DOHH2 (cell line): ENCODE measurements at regions not wholly inside any gene's neighbourhood (a gene's known extent, or its start where the extent isn't known, plus 50 kb on each side); places are given as distances from the start of the nearest gene placed in this dataset.
"Not testable (repeated sequence)": the region's sequence is repeated elsewhere in the genome, so short reads cannot be mapped to it uniquely, and the experiment has no call there.

ENCODE experiments used
- H3F3A ChIP-seq: fragments of 200-600 bp; sonication (generic), shearing (Covaris generic); 2 replicates; pipeline ENCODE4 v1.6.0; 2016; ENCODE audit warnings: antibody characterized with exemption, mild to moderate bottlenecking; ENCODE audit not compliant: control insufficient read depth, insufficient read depth
- H3K27ac ChIP-seq: fragments of 200-600 bp; sonication (generic); 2 replicates; pipeline ENCODE4 v1.5.1; 2014; ENCODE audit warnings: low read depth, mild to moderate bottlenecking, low read length, moderate library complexity
- H3K27me3 ChIP-seq: fragments of 200-600 bp; sonication (generic); 2 replicates; pipeline ENCODE4 v1.6.1; 2014; ENCODE audit warnings: mild to moderate bottlenecking, low read length, mixed read lengths; ENCODE audit not compliant: control insufficient read depth
- H3K36me3 ChIP-seq: fragments of 200-600 bp; sonication (generic); 2 replicates; pipeline ENCODE4 v1.6.1; 2014; ENCODE audit warnings: mild to moderate bottlenecking, low read length, moderate library complexity, mixed read lengths; ENCODE audit not compliant: control insufficient read depth
- H3K4me1 ChIP-seq: fragments of 200-600 bp; sonication (generic); 2 replicates; pipeline ENCODE4 v1.6.1; 2014; ENCODE audit warnings: mild to moderate bottlenecking, low read length, mixed read lengths; ENCODE audit not compliant: control insufficient read depth
- H3K4me2 ChIP-seq: fragments of 200-600 bp; sonication (generic); 2 replicates; pipeline ENCODE4 v1.6.0; 2014; ENCODE audit warnings: mild to moderate bottlenecking, low read length, moderate library complexity
- H3K4me3 ChIP-seq: fragments of 200-600 bp; sonication (generic); 2 replicates; pipeline ENCODE4 v1.5.1; 2014; ENCODE audit warnings: mild to moderate bottlenecking, low read length, mixed read lengths
- H3K79me2 ChIP-seq: fragments of 200-600 bp; sonication (generic); 2 replicates; pipeline ENCODE4 v1.6.1; 2014; ENCODE audit warnings: mild to moderate bottlenecking, low read length, mixed read lengths; ENCODE audit not compliant: control insufficient read depth
- H3K9me2 ChIP-seq: fragments of 200-600 bp; sonication (generic); replicated peaks from 2 replicates; pipeline ENCODE4 v1.6.1; 2014; ENCODE audit warnings: mild to moderate bottlenecking, low read length, mixed read lengths; ENCODE audit not compliant: control insufficient read depth
- H3K9me3 ChIP-seq: fragments of 200-600 bp; sonication (generic); 2 replicates; pipeline ENCODE4 v1.6.1; 2014; ENCODE audit warnings: antibody characterized with exemption, low read length, mixed read lengths; ENCODE audit not compliant: control insufficient read depth, insufficient read depth
- H4K20me1 ChIP-seq: fragments of 200-600 bp; sonication (generic); 2 replicates; pipeline ENCODE4 v1.6.0; 2014; ENCODE audit warnings: low read depth, mild to moderate bottlenecking, antibody characterized with exemption, low read length, moderate library complexity; ENCODE audit not compliant: control insufficient read depth, insufficient read depth
- CTCF ChIP-seq: fragments of 200-600 bp; sonication (generic); IDR thresholded peaks from one replicate; pipeline ENCODE4 v1.5.1; 2014; ENCODE audit warnings: antibody characterized with exemption, mild to moderate bottlenecking, low read depth, low read length; ENCODE audit not compliant: poor library complexity, severe bottlenecking
- EZH2phosphoT487 ChIP-seq: fragments of 200-600 bp; sonication (generic); IDR thresholded peaks from 2 replicates; pipeline ENCODE4 v1.6.1; 2017; ENCODE audit warnings: borderline replicate concordance, mild to moderate bottlenecking, antibody characterized with exemption, low read length, moderate library complexity, mixed read lengths

GRCh38 chr1:73306899-73307555 is 890.9 kb downstream of the LRRIQ3 start:
- TF ChIP-seq CTCF (no peak), EZH2phosphoT487 (no peak)
- Histone ChIP-seq H3K27ac (no peak overlapping the region), H4K20me1 (no peaks in the 10 kb centered on the region), H3K4me1 (no peaks in the 10 kb centered on the region), H3K9me2 (no peaks in the 10 kb centered on the region), H3K4me2 (no peak overlapping the region), H3K9me3 (no peaks in the 10 kb centered on the region), H3F3A (no peaks in the 10 kb centered on the region), H3K79me2 (no peaks in the 10 kb centered on the region), H3K36me3 (no peaks in the 10 kb centered on the region), H3K4me3 (no peak overlapping the region), H3K27me3 (no peaks in the 10 kb centered on the region)

GRCh38 chr1:73273886-73274285 is 924.1 kb downstream of the LRRIQ3 start:
- Histone ChIP-seq H3K79me2 (no peaks in the 10 kb centered on the region), H3K4me1 (no peaks in the 10 kb centered on the region), H3K4me3 (no peak overlapping the region), H4K20me1 (no peaks in the 10 kb centered on the region), H3K27ac (no peak overlapping the region), H3F3A (no peaks in the 10 kb centered on the region), H3K9me2 (no peaks in the 10 kb centered on the region), H3K27me3 (no peaks in the 10 kb centered on the region), H3K4me2 (no peak overlapping the region), H3K9me3 (peaks cover 4% of the 10 kb centered on the region; the same call in 1 of the 2 replicates), H3K36me3 (no peaks in the 10 kb centered on the region)
- TF ChIP-seq EZH2phosphoT487 = no peak
- TF ChIP-seq CTCF = no peak

- not testable (repeated sequence) for H3K9me3 ChIP-seq, H3K4me2 ChIP-seq, H3K4me1 ChIP-seq, H4K20me1 ChIP-seq, H3K4me3 ChIP-seq, H3K36me3 ChIP-seq, H3K9me2 ChIP-seq, H3F3A ChIP-seq, H3K79me2 ChIP-seq, H3K27ac ChIP-seq, H3K27me3 ChIP-seq
Observed at GRCh38 chr1:73245196-73245595, 952.8 kb downstream of the LRRIQ3 start.

GRCh38 chr1:73218995-73219546 is 936.7 kb upstream of the NEGR1 start:
- Histone ChIP-seq H3K9me2 (no peaks in the 10 kb centered on the region), H3F3A (no peaks in the 10 kb centered on the region), H3K27ac (no peak overlapping the region), H4K20me1 (no peaks in the 10 kb centered on the region), H3K4me2 (no peak overlapping the region), H3K4me1 (no peaks in the 10 kb centered on the region), H3K79me2 (no peaks in the 10 kb centered on the region), H3K9me3 (no peaks in the 10 kb centered on the region), H3K27me3 (no peaks in the 10 kb centered on the region), H3K4me3 (no peak overlapping the region), H3K36me3 (no peaks in the 10 kb centered on the region)
- no peak for TF ChIP-seq EZH2phosphoT487
- TF ChIP-seq CTCF = no peak
